Osteoblast (primary cell): ENCODE measurements at regions not wholly inside any gene's neighbourhood (a gene's known extent, or its start where the extent isn't known, plus 50 kb on each side); places are given as distances from the start of the nearest gene placed in this dataset.

Experiments
- DNase-seq: peaks from one replicate; pipeline ENCODE4 v3.0.0; 2011; ENCODE audit warnings: low spot score, mixed read lengths; ENCODE audit not compliant: insufficient read length; ENCODE audit errors: missing footprints
- H2AFZ ChIP-seq: 2 replicates; pipeline ENCODE4 v1.6.0; 2011; ENCODE audit warnings: mild to moderate bottlenecking, low read length
- H3K27ac ChIP-seq: 2 replicates; pipeline ENCODE4 v1.5.1; 2011; ENCODE audit warnings: mild to moderate bottlenecking, low read depth, low read length, moderate library complexity
- H3K27me3 ChIP-seq: 2 replicates; pipeline ENCODE4 v1.6.0; 2012; ENCODE audit warnings: mild to moderate bottlenecking, control low read depth, inconsistent platforms, low read length, moderate library complexity; ENCODE audit not compliant: insufficient read depth
- H3K36me3 ChIP-seq: 2 replicates; pipeline ENCODE4 v1.5.1; 2011; ENCODE audit warnings: mild to moderate bottlenecking, low read length, control low read depth, moderate library complexity; ENCODE audit not compliant: insufficient read depth
- H3K4me1 ChIP-seq: 2 replicates; pipeline ENCODE4 v1.5.1; 2011; ENCODE audit warnings: mild to moderate bottlenecking, low read length, control low read depth, moderate library complexity; ENCODE audit not compliant: insufficient read depth
- H3K4me2 ChIP-seq: 2 replicates; pipeline ENCODE4 v1.6.0; 2011; ENCODE audit warnings: mild to moderate bottlenecking, low read length; ENCODE audit not compliant: insufficient read depth
- H3K4me3 ChIP-seq: fragments of 200-600 bp; sonication (generic); 3 replicates; pipeline ENCODE4 v1.5.1; 2012; ENCODE audit warnings: mild to moderate bottlenecking, low read length, inconsistent platforms; ENCODE audit not compliant: insufficient read depth
- H3K79me2 ChIP-seq: 2 replicates; pipeline ENCODE4 v1.6.0; 2012; ENCODE audit warnings: mild to moderate bottlenecking, low read length, control low read depth, inconsistent platforms; ENCODE audit not compliant: insufficient read depth
- H3K9me3 ChIP-seq: 2 replicates; pipeline ENCODE4 v1.5.1; 2011; ENCODE audit warnings: low read depth, low read length, control low read depth
- H4K20me1 ChIP-seq: 2 replicates; pipeline ENCODE4 v1.6.0; 2012; ENCODE audit warnings: mild to moderate bottlenecking, low read length, control low read depth; ENCODE audit not compliant: insufficient read depth
- CTCF ChIP-seq: IDR thresholded peaks from 2 replicates; pipeline ENCODE4 v1.5.1; 2011; ENCODE audit warnings: mild to moderate bottlenecking, low read depth, low read length, moderate library complexity; ENCODE audit errors: extremely low read depth

- Histone ChIP-seq H3K4me1 (no peaks in the 10 kb centered on the region), H3K4me3 (no peak overlapping the region), H2AFZ (no peak overlapping the region), H3K27me3 (no peaks in the 10 kb centered on the region), H3K27ac (no peak overlapping the region), H4K20me1 (no peaks in the 10 kb centered on the region), H3K9me3 (no peaks in the 10 kb centered on the region), H3K79me2 (no peaks in the 10 kb centered on the region), H3K4me2 (no peak overlapping the region), H3K36me3 (no peaks in the 10 kb centered on the region)
- TF ChIP-seq CTCF = no peak
- no peak for DNase-seq
These were observed 740.2 kb upstream of the ZEB2 start for GRCh38 chr2:145260081-145260480.

- no peaks in the 10 kb centered on the region for H3K4me1 ChIP-seq
- DNase-seq = no peak
These were observed 739.1 kb upstream of the ZEB2 start for GRCh38 chr2:145258903-145259579.

GRCh38 chr2:145257931-145258330, 738.0 kb upstream of the ZEB2 start:
- no peak overlapping the region for H3K4me3 ChIP-seq
- H3K79me2 ChIP-seq = no peaks in the 10 kb centered on the region
- no peaks in the 10 kb centered on the region for H3K4me1 ChIP-seq
- no peaks in the 10 kb centered on the region for H3K9me3 ChIP-seq
- DNase-seq = no peak
- no peak for TF ChIP-seq CTCF
- no peak overlapping the region for H3K27ac ChIP-seq
- H3K36me3 ChIP-seq = no peaks in the 10 kb centered on the region
- H2AFZ ChIP-seq = no peak overlapping the region
- H4K20me1 ChIP-seq = no peaks in the 10 kb centered on the region
- H3K27me3 ChIP-seq = no peaks in the 10 kb centered on the region
- H3K4me2 ChIP-seq = no peak overlapping the region

More at GRCh38 chr2:145258903-145259579, 739.1 kb upstream of the ZEB2 start:
- Histone ChIP-seq H3K36me3 (no peaks in the 10 kb centered on the region), H3K79me2 (no peaks in the 10 kb centered on the region), H3K27ac (no peak overlapping the region), H2AFZ (no peak overlapping the region), H3K27me3 (no peaks in the 10 kb centered on the region), H3K9me3 (no peaks in the 10 kb centered on the region), H3K4me3 (no peak overlapping the region), H3K4me2 (no peak overlapping the region), H4K20me1 (no peaks in the 10 kb centered on the region)
- no peak for TF ChIP-seq CTCF

- no peak for DNase-seq
- Histone ChIP-seq H3K79me2 (no peaks in the 10 kb centered on the region), H3K4me3 (no peak overlapping the region), H2AFZ (no peak overlapping the region), H3K27me3 (no peaks in the 10 kb centered on the region), H3K27ac (no peak overlapping the region), H3K4me1 (no peaks in the 10 kb centered on the region), H4K20me1 (no peaks in the 10 kb centered on the region), H3K9me3 (no peaks in the 10 kb centered on the region), H3K4me2 (no peak overlapping the region), H3K36me3 (no peaks in the 10 kb centered on the region)
- TF ChIP-seq CTCF = no peak
These were observed 736.6 kb upstream of the ZEB2 start for GRCh38 chr2:145256551-145256950.
